Upper lobe of right lung (tissue), 1 donor: ENCODE measurements at regions not wholly inside any gene's neighbourhood (a gene's known extent, or its start where the extent isn't known, plus 50 kb on each side); places are given as distances from the start of the nearest gene placed in this dataset.

Experiments used
- ATAC-seq: fragments of 200-7000 bp; cut with Tn5 transposase; one replicate; pipeline ENCODE4 v1.9.1; 2020; ENCODE audit warnings: mild to moderate bottlenecking, moderate library complexity
- DNase-seq: peaks from one replicate; pipeline ENCODE4 v3.0.0-alpha.2; 2020
- H3K27ac ChIP-seq: fragments of 200-600 bp; one replicate; pipeline ENCODE4 v1.8.0; 2022
- H3K27me3 ChIP-seq: fragments of 200-600 bp; one replicate; pipeline ENCODE4 v1.8.0; 2022; ENCODE audit warnings: mild to moderate bottlenecking
- H3K36me3 ChIP-seq: fragments of 200-600 bp; one replicate; pipeline ENCODE4 v1.8.0; 2022
- H3K4me1 ChIP-seq: fragments of 200-600 bp; one replicate; pipeline ENCODE4 v1.8.0; 2022
- H3K4me3 ChIP-seq: fragments of 200-600 bp; one replicate; pipeline ENCODE4 v1.8.0; 2022; ENCODE audit warnings: mild to moderate bottlenecking
- H3K9me3 ChIP-seq: fragments of 200-600 bp; one replicate; pipeline ENCODE4 v1.8.0; 2022
- intact Hi-C: fragments of 100-400 bp; cut with DNase I; formaldehyde crosslinking; loops from one replicate; pipeline ENCODE4 v1.11.0; 2022
- TF ChIP-seq, protein P1 (sequence below): fragments of 200-600 bp; IDR thresholded peaks from one replicate; pipeline ENCODE4 v1.8.0; 2022; ENCODE audit warnings: antibody characterized with exemption
- donor health status: DM: no; HTN: yes; CAD: no; lungs with severe emphysema.

DNA sequence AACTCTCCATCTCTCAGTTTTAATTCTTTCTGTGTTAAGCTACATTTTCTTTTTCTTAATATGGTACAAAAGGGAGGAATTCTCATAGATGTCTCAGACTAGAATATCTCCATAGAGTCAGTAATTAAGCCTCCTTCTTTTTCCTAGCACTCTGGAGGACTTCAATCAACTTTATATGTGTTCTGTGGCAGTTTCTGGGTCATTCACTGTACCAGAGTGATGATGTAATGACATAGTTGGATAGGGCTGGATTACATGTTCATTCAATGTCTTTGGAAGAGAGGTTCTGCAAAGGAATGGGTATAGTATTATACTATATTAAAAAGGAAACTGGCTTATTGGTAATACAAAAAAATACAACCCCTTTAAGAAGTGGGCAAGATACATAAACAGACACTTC, 318.3 kb upstream of the OPRM1 start:
- Histone ChIP-seq H3K27ac (no peak overlapping the region), H3K4me3 (no peak overlapping the region), H3K9me3 (no peaks in the 10 kb centered on the region), H3K27me3 (no peaks in the 10 kb centered on the region), H3K36me3 (no peaks in the 10 kb centered on the region), H3K4me1 (no peaks in the 10 kb centered on the region)
- ATAC-seq = no peak
- intact Hi-C loops = no loop called here
- TF ChIP-seq, protein P1, sequence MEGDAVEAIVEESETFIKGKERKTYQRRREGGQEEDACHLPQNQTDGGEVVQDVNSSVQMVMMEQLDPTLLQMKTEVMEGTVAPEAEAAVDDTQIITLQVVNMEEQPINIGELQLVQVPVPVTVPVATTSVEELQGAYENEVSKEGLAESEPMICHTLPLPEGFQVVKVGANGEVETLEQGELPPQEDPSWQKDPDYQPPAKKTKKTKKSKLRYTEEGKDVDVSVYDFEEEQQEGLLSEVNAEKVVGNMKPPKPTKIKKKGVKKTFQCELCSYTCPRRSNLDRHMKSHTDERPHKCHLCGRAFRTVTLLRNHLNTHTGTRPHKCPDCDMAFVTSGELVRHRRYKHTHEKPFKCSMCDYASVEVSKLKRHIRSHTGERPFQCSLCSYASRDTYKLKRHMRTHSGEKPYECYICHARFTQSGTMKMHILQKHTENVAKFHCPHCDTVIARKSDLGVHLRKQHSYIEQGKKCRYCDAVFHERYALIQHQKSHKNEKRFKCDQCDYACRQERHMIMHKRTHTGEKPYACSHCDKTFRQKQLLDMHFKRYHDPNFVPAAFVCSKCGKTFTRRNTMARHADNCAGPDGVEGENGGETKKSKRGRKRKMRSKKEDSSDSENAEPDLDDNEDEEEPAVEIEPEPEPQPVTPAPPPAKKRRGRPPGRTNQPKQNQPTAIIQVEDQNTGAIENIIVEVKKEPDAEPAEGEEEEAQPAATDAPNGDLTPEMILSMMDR = no peak
- no peak for DNase-seq

DNA sequence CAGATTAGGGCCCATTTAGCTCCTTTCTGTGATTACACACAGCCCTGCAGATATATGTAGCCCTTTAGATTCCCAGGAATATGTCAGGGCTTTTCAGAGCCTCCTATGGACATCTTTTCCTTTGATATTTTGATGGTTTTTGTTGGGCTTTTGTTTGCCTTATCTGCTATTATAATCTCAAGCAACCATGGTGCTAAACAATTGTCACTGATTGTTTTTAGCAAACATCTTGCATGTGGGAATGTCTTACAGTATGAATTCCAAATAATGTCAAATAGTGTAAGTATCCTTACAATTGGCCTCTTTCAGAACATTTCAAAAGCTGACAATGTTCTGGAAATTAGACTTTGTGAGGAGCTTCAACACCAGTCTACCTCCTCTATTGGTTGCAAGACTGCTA, 333.6 kb upstream of the OPRM1 start:
- intact Hi-C loops = no loop called here
- Histone ChIP-seq H3K4me3 (no peak overlapping the region), H3K9me3 (peaks cover 11% of the 10 kb centered on the region), H3K4me1 (no peaks in the 10 kb centered on the region), H3K27me3 (no peaks in the 10 kb centered on the region), H3K27ac (no peak overlapping the region), H3K36me3 (no peaks in the 10 kb centered on the region)
- ATAC-seq (no peak), DNase-seq (no peak)
- TF ChIP-seq, protein P1 = no peak

DNA sequence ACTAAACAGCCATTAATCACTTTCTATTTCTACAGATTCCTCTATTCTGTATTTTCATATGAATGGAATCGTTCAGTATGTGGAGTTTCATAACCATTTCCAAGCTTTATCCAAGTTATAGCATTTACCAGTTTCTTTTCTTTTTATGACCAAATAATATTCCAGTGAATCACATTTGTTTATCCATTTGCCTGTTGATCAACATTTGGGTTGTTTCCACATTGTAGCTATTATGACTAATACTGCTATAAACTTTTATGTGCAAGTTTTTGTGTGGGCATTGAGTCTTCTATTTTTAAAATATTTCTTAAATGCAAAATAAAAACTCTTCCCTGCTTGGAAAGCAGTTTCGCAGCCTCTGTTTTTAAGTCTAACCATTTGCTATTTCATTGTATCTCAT, 336.4 kb upstream of the OPRM1 start:
- Histone ChIP-seq H3K4me3 (no peak overlapping the region), H3K36me3 (no peaks in the 10 kb centered on the region), H3K9me3 (peaks cover 11% of the 10 kb centered on the region), H3K4me1 (no peaks in the 10 kb centered on the region), H3K27me3 (no peaks in the 10 kb centered on the region), H3K27ac (no peak overlapping the region)
- TF ChIP-seq, protein P1 = no peak
- intact Hi-C loops = no loop called here
- DNase-seq = no peak
- ATAC-seq = no peak

DNA sequence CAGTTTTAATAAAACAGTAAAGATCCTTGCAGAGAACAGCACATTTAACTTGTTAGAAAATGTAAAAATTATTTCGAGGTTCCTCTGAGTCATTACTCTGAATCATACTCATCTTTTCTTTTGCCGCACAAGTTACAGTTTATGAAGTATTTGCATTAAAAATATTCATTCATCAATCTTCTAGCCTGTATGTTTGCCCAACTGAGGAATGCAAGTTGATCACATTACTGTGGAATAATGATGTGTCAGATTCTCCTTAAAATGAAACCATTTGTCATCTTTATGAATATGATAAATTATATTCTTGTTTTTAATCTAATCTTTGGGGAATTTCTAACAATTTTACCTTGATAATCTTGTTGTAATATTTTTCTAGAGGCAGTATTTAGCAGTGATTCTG, 340.4 kb upstream of the OPRM1 start:
- intact Hi-C loops = no loop called here
- TF ChIP-seq, protein P1 = no peak
- H3K9me3 ChIP-seq = no peaks in the 10 kb centered on the region
- H3K4me1 ChIP-seq = no peaks in the 10 kb centered on the region
- no peak overlapping the region for H3K27ac ChIP-seq
- H3K27me3 ChIP-seq = no peaks in the 10 kb centered on the region
- DNase-seq (no peak), ATAC-seq (no peak)
- no peaks in the 10 kb centered on the region for H3K36me3 ChIP-seq
- no peak overlapping the region for H3K4me3 ChIP-seq

DNA sequence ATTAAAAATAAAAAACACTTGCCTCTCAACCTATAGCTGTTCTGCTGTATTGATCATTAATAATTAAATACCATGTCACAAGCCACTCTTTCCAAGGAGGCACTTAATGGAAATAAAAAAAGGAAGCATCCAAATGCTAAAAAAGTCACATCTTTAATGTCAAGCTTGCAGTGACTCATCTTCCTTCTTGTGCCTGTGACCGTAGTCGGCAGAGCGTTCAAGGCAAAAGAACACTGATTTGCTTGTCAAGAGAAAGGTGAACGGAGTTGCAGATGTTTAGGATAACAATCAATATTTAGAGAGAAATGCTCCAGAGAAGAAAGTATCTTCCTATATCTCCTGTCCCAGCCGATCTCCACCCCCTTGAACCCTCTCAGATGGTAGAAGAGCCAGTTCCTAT, 341.0 kb upstream of the OPRM1 start:
- H3K9me3 ChIP-seq = no peaks in the 10 kb centered on the region
- DNase-seq = no peak
- H3K36me3 ChIP-seq = no peaks in the 10 kb centered on the region
- H3K27ac ChIP-seq = no peak overlapping the region
- TF ChIP-seq, protein P1 = no peak
- no peak for ATAC-seq
- H3K27me3 ChIP-seq = no peaks in the 10 kb centered on the region
- intact Hi-C loops = no loop called here
- H3K4me3 ChIP-seq = no peak overlapping the region
- no peaks in the 10 kb centered on the region for H3K4me1 ChIP-seq

DNA sequence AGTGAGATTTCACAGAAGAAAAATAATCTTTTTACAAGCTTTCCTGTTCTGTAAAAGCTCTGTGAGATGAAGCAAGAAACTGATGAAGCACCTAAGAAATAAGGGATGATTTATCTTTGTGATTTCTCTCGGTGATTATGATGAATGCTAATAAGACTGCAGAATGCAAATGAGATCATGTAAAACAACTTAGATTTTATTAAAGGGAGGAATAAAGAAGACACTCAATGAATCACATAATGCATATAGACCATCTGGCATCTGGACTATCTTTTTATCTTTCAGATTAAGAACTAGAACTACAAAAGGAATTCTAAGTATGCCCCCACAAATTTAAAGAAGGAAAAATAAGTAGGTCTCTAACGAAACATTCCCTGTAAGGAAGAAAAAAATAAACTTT, 361.5 kb upstream of the OPRM1 start:
- TF ChIP-seq, protein P1 = no peak
- Histone ChIP-seq H3K9me3 (no peaks in the 10 kb centered on the region), H3K27ac (no peak overlapping the region), H3K4me1 (no peaks in the 10 kb centered on the region), H3K36me3 (no peaks in the 10 kb centered on the region), H3K4me3 (no peak overlapping the region), H3K27me3 (no peaks in the 10 kb centered on the region)
- ATAC-seq = no peak
- DNase-seq = no peak
- intact Hi-C loops = no loop called here
